ENCODE measurements at regions not wholly inside any gene's neighbourhood (a gene's known extent, or its start where the extent isn't known, plus 50 kb on each side); places are given as distances from the start of the nearest gene placed in this dataset.
"Not testable (repeated sequence)": the region's sequence is repeated elsewhere in the genome, so short reads cannot be mapped to it uniquely, and the experiment has no call there.

DNA sequence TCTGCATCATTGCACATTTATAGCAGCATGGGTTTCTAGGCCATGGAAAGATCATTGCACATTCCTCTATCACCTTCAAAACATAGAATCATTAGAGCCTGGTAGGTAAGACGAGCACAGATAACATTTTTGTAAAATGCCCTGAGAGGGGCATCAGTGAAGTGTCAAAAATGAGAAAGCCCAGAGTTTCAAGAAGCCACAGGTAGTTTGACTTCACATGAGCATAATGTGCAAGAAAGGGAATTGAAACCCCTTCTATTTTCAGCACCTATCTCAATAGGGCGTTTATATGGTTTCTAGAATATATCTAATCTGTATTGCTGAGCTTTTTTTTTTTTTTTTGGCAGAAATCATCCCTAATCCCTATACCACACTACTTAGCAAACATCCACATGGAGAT is 2441.7 kb downstream of the ARAP2 start:
- DNase-seq (no peak), ATAC-seq (replicated peaks in 1 of 4) (no peak)
- H3K27ac ChIP-seq (ENCODE audit: low read length), result no peak overlapping the region
- POLR2A ChIA-PET, result no interaction called here
- H3K4me3 ChIP-seq (ENCODE audit: control insufficient read depth in 1 of 2, extremely low read depth in 1 of 2, low read length in 1 of 2), result no peak overlapping the region
- no peak overlapping the region for H3K27ac Mint-ChIP-seq
- no peaks in the 10 kb centered on the region for H3K36me3 Mint-ChIP-seq
- H3K4me1 Mint-ChIP-seq, result no peaks in the 10 kb centered on the region
- H3K36me3 ChIP-seq (ENCODE audit: control insufficient read depth in 2 of 2, extremely low read depth in 1 of 2, insufficient read depth in 1 of 2, low read length in 1 of 2), result no peaks in the 10 kb centered on the region
- no peaks in the 10 kb centered on the region for H3K9me3 ChIP-seq
- H3K9me3 Mint-ChIP-seq, result peaks cover 13 to 20% (median 16%) of the 10 kb centered on the region in 3 donors
- H3K27me3 ChIP-seq (replicated peaks in 1 of 2; ENCODE audit: control insufficient read depth in 2 of 2, extremely low read depth in 1 of 2, insufficient read depth in 2 of 2, low read length in 1 of 2), result no peaks in the 10 kb centered on the region
- no peaks in the 10 kb centered on the region for H3K27me3 Mint-ChIP-seq
- CTCF ChIA-PET, result no interaction called here
- no peaks in the 10 kb centered on the region for H3K4me1 ChIP-seq (ENCODE audit: control insufficient read depth in 1 of 2, extremely low read depth in 1 of 2, insufficient read depth in 2 of 2, low read length in 2 of 2)
- H3K4me3 Mint-ChIP-seq, result no peak overlapping the region
- no CpG with 5 or more reads among the region's 2 CpGs for WGBS (ENCODE audit: insufficient coverage)

DNA sequence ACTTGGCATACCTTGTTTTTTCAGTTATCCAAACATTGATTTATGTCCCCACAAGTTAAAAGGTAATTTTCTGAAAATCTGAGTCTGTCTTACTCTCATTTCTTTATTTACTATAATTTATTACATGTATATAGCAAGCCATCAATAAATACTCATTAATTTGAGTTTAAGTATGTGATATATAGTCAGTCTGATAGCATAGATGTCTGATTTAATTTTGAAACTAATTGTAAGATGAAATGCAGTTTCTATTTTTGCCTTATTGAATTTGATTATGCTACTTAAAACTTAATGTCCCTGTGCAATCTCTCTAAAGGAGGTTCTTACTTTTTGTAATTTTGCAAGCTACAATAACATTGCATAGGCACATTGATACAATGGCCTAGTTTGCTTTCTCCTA is 2418.6 kb downstream of the ARAP2 start:
- H3K27ac Mint-ChIP-seq, result no peak overlapping the region

DNA sequence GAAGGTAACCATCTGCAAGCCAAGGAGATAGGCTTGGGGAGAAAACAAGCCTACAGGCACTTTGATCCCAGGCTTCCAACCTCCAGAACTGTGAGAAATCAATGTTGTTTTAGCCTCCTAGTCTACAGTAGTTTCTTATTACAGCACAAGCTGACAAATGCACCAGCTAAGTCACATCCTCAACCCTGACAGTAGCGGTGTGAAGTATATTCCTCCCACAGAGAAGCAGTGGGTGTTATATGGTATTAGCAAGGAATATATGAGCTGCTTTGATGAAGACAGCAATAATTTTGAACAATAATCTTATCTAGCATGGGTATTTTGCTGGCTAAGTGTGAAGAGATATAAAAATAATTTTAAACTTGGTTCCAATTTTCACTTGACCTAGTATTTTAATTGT is 2415.0 kb downstream of the ARAP2 start:
- no CpG with 5 or more reads among the region's 1 CpG for WGBS (ENCODE audit: insufficient coverage)
- H3K27me3 ChIP-seq (replicated peaks in 1 of 2; ENCODE audit: control insufficient read depth in 2 of 2, extremely low read depth in 1 of 2, insufficient read depth in 2 of 2, low read length in 1 of 2); H3K36me3 Mint-ChIP-seq; ATAC-seq (replicated peaks in 1 of 4); H3K4me1 ChIP-seq (ENCODE audit: control insufficient read depth in 1 of 2, extremely low read depth in 1 of 2, insufficient read depth in 2 of 2, low read length in 2 of 2); CTCF ChIA-PET; H3K4me3 Mint-ChIP-seq; H3K27ac ChIP-seq (ENCODE audit: low read length); H3K27me3 Mint-ChIP-seq; H3K9me3 ChIP-seq; DNase-seq; H3K4me3 ChIP-seq (ENCODE audit: control insufficient read depth in 1 of 2, extremely low read depth in 1 of 2, low read length in 1 of 2); H3K36me3 ChIP-seq (ENCODE audit: control insufficient read depth in 2 of 2, extremely low read depth in 1 of 2, insufficient read depth in 1 of 2, low read length in 1 of 2); POLR2A ChIA-PET; H3K27ac Mint-ChIP-seq; H3K4me1 Mint-ChIP-seq: not testable (repeated sequence)
- peaks cover 12 to 24% (median 17%) of the 10 kb centered on the region in 3 donors for H3K9me3 Mint-ChIP-seq

More for the DNA sequence above, 2418.6 kb downstream of the ARAP2 start:
- H3K27me3 ChIP-seq (replicated peaks in 1 of 2; ENCODE audit: control insufficient read depth in 2 of 2, extremely low read depth in 1 of 2, insufficient read depth in 2 of 2, low read length in 1 of 2), result no peaks in the 10 kb centered on the region
- H3K36me3 ChIP-seq (ENCODE audit: control insufficient read depth in 2 of 2, extremely low read depth in 1 of 2, insufficient read depth in 1 of 2, low read length in 1 of 2), result no peaks in the 10 kb centered on the region
- no peaks in the 10 kb centered on the region for H3K4me1 ChIP-seq (ENCODE audit: control insufficient read depth in 1 of 2, extremely low read depth in 1 of 2, insufficient read depth in 2 of 2, low read length in 2 of 2)
- Mint-ChIP-seq H3K4me3 (no peak overlapping the region), H3K27me3 (no peaks in the 10 kb centered on the region), H3K4me1 (no peaks in the 10 kb centered on the region), H3K36me3 (no peaks in the 10 kb centered on the region), H3K9me3 (peaks cover 11 to 17% (median 17%) of the 10 kb centered on the region in 3 donors)
- peaks cover 3% of the 10 kb centered on the region for H3K9me3 ChIP-seq
- ChIA-PET POLR2A (no interaction called here), CTCF (no interaction called here)
- H3K4me3 ChIP-seq (ENCODE audit: control insufficient read depth in 1 of 2, extremely low read depth in 1 of 2, low read length in 1 of 2), result no peak overlapping the region
- ATAC-seq (replicated peaks in 1 of 4), result no peak
- DNase-seq, result no peak
- H3K27ac ChIP-seq (ENCODE audit: low read length), result no peak overlapping the region

DNA sequence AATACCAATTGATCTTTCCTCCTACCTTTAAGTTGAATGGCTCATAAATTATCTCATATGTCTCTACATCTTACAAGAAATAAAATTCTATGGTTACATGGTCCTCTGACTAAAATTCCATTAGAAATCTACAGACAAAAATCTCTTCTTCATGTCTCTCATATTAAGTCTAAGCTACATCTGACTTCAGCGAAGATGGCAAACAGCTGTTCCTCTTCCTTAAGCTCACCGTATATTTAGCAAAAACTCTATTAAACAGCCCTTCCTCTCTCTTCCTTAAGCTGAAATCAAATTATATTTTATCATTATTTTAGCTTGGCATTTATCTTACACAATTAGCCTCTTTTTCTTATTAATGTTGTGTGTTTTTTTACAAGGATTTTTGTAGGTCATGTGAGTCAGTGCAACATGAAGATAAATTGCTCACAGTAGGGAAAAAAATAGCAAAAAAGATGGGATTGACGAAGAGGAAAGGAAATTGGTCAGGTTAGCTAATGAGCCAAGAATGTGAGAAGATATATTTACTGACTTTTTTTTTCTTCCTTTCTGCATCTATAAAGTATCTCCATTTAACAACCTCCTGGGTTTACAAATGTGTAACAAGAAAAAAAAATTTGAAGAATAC is 2412.8 kb downstream of the ARAP2 start:
- no peaks in the 10 kb centered on the region for H3K4me1 Mint-ChIP-seq

DNA sequence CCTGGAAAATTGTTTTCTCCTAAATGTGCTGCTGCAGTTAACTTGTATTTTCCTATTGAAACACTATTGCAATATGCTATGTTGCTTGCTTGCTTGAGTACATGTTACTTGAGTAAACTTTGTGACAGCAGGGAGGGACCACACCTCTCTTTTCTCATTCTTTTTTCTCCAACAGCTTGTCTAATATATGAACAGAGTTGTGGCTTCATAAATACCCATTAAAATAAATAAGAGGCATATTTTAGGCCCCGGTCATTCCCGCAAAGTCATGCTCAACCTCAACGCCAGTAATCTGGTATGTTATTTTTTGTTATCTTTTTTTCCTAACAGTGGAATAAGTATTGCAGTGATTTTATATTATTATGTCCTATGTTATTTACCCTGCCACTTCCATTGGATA is 2408.6 kb downstream of the ARAP2 start:
- H3K4me3 ChIP-seq (ENCODE audit: control insufficient read depth in 1 of 2, extremely low read depth in 1 of 2, low read length in 1 of 2); H3K4me1 Mint-ChIP-seq; H3K4me1 ChIP-seq (ENCODE audit: control insufficient read depth in 1 of 2, extremely low read depth in 1 of 2, insufficient read depth in 2 of 2, low read length in 2 of 2); H3K27ac ChIP-seq (ENCODE audit: low read length); H3K27me3 Mint-ChIP-seq; H3K9me3 ChIP-seq; H3K27ac Mint-ChIP-seq; DNase-seq; CTCF ChIA-PET; POLR2A ChIA-PET; H3K4me3 Mint-ChIP-seq; ATAC-seq (replicated peaks in 1 of 4); H3K36me3 ChIP-seq (ENCODE audit: control insufficient read depth in 2 of 2, extremely low read depth in 1 of 2, insufficient read depth in 1 of 2, low read length in 1 of 2); H3K36me3 Mint-ChIP-seq; H3K27me3 ChIP-seq (replicated peaks in 1 of 2; ENCODE audit: control insufficient read depth in 2 of 2, extremely low read depth in 1 of 2, insufficient read depth in 2 of 2, low read length in 1 of 2): not testable (repeated sequence)
- H3K9me3 Mint-ChIP-seq, result peaks cover 0 to 17% (median 17%) of the 10 kb centered on the region in 3 donors
- WGBS (ENCODE audit: insufficient coverage), result no CpG with 5 or more reads among the region's 3 CpGs

More for the DNA sequence above, 2412.8 kb downstream of the ARAP2 start:
- no peak overlapping the region for H3K27ac ChIP-seq (ENCODE audit: low read length)
- H3K4me3 ChIP-seq (ENCODE audit: control insufficient read depth in 1 of 2, extremely low read depth in 1 of 2, low read length in 1 of 2), result no peak overlapping the region
- H3K27me3 Mint-ChIP-seq, result no peaks in the 10 kb centered on the region
- ATAC-seq (replicated peaks in 1 of 4) (no peak), DNase-seq (no peak)
- no peaks in the 10 kb centered on the region for H3K9me3 ChIP-seq
- no peaks in the 10 kb centered on the region for H3K36me3 ChIP-seq (ENCODE audit: control insufficient read depth in 2 of 2, extremely low read depth in 1 of 2, insufficient read depth in 1 of 2, low read length in 1 of 2)
- peaks cover 4 to 19% (median 14%) of the 10 kb centered on the region in 3 donors for H3K9me3 Mint-ChIP-seq
- no peaks in the 10 kb centered on the region for H3K36me3 Mint-ChIP-seq
- no peaks in the 10 kb centered on the region for H3K27me3 ChIP-seq (replicated peaks in 1 of 2; ENCODE audit: control insufficient read depth in 2 of 2, extremely low read depth in 1 of 2, insufficient read depth in 2 of 2, low read length in 1 of 2)
- no peak overlapping the region for H3K4me3 Mint-ChIP-seq
- ChIA-PET POLR2A (no interaction called here), CTCF (interaction anchor here in 1 of 2 donors (0.6 kb wide), 1 partner anchor 25 kb away, joined by 5 read pairs; no protein-coding TSS in a partner anchor)
- H3K27ac Mint-ChIP-seq, result no peak overlapping the region
- H3K4me1 ChIP-seq (ENCODE audit: control insufficient read depth in 1 of 2, extremely low read depth in 1 of 2, insufficient read depth in 2 of 2, low read length in 2 of 2), result no peaks in the 10 kb centered on the region
- WGBS (ENCODE audit: insufficient coverage), result 86% methylated on average over 1 of the region's 3 CpGs

DNA sequence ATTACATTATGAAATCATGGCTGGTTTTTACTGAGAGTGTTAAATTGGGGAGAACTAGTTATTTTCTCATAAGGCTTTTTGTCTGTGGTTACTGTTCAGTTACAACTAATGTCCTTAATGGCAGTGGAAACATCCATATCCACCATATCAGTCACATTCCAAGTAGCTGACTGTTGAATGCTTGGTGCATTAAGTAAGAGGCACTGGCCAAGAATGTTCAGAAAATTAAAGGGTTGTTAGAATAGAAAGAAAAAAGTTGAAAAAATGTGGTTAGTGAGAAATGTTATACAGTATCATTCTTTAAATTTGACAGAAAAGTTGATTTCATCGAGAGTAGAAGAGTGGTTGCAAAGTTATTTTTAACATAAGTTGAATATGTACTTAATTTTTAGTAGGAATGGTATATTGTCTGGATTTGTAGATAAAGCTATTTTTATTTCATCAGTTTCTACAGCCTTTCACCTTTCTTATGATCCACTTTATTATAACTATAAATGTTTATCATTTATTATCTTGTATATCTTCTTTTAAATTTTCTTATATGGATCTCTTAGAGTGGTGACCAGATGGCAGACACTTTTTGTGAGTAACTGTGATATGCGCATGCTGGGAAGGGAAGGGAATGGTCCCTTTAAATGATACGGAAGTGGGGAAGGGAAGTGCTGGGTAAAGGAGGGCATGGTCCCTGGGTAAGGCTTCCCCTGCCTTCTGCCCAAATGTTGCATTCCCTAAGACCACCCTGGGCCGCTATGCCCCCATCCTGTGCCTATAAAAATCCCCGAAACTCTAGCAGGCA is 2407.1 kb downstream of the ARAP2 start:
- Histone ChIP-seq H3K27me3 (replicated peaks in 1 of 2; ENCODE audit: control insufficient read depth in 2 of 2, extremely low read depth in 1 of 2, insufficient read depth in 2 of 2, low read length in 1 of 2) (no peaks in the 10 kb centered on the region), H3K4me1 (ENCODE audit: control insufficient read depth in 1 of 2, extremely low read depth in 1 of 2, insufficient read depth in 2 of 2, low read length in 2 of 2) (no peaks in the 10 kb centered on the region), H3K9me3 (no peaks in the 10 kb centered on the region), H3K36me3 (ENCODE audit: control insufficient read depth in 2 of 2, extremely low read depth in 1 of 2, insufficient read depth in 1 of 2, low read length in 1 of 2) (no peaks in the 10 kb centered on the region), H3K4me3 (ENCODE audit: control insufficient read depth in 1 of 2, extremely low read depth in 1 of 2, low read length in 1 of 2) (no peak overlapping the region), H3K27ac (ENCODE audit: low read length) (no peak overlapping the region)
- ChIA-PET POLR2A (no interaction called here), CTCF (no interaction called here)
- Mint-ChIP-seq H3K4me3 (no peak overlapping the region), H3K27me3 (no peaks in the 10 kb centered on the region), H3K4me1 (no peaks in the 10 kb centered on the region), H3K36me3 (no peaks in the 10 kb centered on the region), H3K9me3 (peaks cover 0 to 10% (median 9%) of the 10 kb centered on the region in 3 donors), H3K27ac (no peak overlapping the region)
- DNase-seq (no peak), ATAC-seq (replicated peaks in 1 of 4) (no peak)
- WGBS (ENCODE audit: insufficient coverage), result 84% methylated on average over 3 of the region's 5 CpGs
